ENCODE measurements at regions not wholly inside any gene's neighbourhood (a gene's known extent, or its start where the extent isn't known, plus 50 kb on each side); places are given as distances from the start of the nearest gene placed in this dataset.
"Not testable (repeated sequence)": the region's sequence is repeated elsewhere in the genome, so short reads cannot be mapped to it uniquely, and the experiment has no call there.

DNA sequence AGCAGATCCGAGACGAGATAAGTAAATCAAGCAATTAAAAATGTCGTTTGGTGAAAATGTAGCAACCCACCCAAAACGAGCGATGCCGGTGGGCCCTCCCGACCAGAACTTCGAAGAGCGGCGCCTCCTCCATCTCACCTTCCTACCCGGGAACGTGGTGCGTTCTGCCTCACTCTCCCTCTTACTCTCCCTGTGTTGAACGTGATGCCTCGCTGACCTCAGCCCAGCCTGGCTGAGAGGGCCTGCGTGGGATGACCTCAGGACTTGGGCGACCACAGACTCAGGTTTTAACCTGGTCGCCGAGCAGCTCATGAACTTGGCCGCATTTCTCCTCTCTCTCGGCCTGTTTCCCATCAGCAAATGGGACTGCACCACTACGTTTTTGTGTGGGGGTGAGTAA lies 69.7 kb upstream of the RPL38 start:
- DNase-seq (ENCODE audit: low read depth in 2 of 2) = no peak

DNA sequence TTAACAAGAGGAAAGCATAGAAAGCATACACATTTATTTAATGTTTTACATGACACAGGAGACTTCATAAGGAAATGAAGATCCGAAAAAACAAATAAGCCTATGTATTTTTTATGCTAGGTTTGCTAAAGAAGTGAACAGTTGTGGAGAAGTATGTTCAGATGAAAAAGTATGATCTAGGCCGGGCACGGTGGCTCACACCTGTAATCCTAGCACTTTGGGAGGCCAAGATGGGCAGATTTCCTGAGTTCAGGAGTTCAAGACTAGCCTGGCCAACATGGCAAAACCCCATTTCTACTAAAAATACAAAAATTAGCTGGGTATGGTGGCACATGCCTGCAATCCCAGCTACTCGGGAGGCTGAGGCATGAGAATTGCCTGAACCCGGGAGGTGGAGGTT lies 69.2 kb upstream of the RPL38 start:
- DNase-seq (ENCODE audit: low read depth in 2 of 2) = not testable (repeated sequence)

DNA sequence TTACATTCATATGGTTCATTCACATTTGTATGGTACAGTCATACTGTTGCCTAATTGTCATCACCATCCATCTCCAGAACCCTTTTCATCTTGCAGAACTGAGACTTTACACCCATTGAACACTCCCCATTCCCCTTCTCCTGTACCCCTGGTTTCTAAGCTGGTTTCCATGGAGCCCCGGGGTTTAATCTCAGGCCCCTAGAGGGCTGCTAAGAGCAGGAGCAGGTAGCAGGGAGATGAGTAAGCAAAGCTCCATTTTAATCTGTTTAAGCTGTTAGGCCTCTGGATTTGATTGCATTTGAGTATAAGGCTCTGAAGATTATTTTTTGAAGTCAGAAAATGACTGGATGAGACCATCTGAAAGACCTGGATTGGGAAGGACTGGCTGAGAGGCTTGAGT lies 68.5 kb upstream of the RPL38 start:
- no peak for DNase-seq (ENCODE audit: low read depth in 2 of 2)

DNA sequence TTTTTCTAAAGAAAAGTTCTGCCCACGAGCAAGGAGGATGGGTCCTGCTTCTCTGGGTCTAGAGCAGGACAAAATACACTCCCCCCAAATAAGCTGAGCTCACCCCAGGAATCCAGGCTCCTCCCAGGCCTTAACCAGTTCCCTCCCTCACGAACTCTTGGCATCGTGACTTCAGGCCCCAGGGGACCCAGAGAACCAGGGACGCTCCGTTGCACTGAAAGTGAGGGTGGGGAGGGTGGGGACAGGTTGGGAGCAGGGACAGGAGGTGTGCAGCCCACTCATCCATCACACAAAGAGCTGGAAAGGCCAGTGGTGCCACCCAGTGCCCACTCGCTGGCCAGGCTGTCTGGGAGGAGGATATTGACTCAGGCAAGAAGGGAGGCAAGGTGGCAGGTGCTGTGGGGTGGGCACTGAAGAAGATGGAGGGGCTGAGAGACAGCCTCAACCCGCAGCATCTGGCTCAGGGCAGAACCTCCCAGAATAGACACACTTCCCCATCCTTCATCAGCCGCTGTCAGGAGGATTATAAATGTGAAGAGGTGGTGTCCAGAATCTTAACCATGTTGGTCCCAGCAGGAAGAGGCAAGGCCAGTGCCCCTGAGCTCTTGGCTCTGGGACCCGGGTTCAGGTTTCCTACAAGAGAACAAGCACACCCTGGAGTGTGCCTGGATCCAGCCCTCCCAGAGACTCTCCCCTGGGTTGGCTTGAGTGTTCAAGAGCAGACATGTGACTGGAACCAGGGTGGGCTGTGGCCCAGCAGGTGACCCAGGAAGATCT lies 67.9 kb upstream of the RPL38 start:
- no peak for DNase-seq (ENCODE audit: low read depth in 2 of 2)

DNA sequence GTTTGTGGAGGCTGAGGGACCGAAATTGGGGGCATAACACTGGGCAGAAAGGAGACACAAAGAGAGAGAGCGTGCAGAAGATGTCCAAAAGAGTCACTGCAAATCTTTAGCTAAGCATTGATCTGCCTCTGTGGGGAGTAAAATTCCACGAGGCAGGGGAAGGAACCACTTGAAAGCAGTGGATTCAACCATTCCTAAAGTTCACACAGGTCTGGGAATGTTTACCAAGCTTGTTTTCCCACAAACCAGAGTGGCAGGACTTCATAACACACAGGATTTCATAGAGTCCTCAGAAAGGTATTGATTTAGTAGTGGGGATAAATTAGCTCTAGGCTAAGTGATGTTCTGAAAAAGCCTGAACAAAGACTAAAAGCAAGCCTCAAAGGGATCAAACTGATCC lies 66.1 kb upstream of the RPL38 start:
- DNase-seq (ENCODE audit: low read depth in 2 of 2) = no peak

DNA sequence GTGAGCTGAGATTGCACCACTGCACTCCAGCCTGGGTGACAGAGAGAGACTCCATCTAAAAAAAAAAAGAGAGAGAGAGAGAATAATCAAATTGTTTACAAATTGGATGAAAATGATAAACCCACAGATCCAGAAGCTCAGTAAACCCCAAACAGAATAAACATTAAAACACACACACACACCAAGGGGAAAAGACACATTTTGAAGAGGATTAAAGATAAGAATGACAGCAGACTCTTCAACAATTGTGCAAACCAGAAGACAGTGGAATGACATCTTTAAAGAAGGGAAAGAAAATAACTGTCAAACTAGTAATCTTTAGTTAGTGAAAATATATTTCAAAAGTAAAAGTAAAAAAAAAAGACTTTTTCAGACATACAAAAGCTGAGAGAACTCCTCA lies 64.4 kb upstream of the RPL38 start:
- DNase-seq (ENCODE audit: low read depth in 2 of 2) = no peak

DNA sequence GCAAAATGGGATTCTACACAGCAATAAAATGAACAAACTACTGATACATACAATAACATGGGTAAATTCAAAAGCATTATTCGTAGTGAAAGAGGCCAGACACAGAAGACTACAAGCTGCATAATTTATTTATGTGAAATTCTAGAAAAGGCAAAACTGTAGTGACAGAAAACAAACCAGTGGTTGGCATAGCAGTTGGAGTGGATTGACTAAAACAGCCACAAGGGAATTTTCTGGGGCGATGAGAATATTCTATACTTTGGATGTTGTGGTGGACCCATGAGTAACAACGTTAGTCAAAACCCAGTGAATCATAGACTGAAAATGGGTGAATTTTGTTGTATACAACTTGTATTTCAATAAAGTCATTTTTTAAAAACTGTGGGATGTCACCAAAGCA lies 63.2 kb upstream of the RPL38 start:
- no peak for DNase-seq (ENCODE audit: low read depth in 2 of 2)

DNA sequence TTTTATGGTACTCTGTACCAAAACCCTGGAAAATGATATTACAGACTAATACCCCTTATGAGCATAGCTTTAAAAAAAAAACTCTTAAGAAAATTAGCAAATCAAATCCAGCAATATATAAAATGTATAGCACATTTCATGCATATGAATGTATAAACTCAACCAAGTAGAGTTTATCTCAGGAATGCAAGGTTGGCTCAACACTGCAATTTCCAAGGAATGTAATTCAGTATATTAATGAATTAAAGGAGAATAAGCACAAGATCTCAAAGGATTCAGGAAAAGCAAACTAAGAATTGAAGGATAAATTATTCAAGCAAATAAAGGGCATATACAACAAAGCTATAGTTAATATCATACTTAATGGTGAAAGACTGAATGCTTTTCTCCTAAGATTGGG lies 61.9 kb upstream of the RPL38 start:
- no peak for DNase-seq (ENCODE audit: low read depth in 2 of 2)

DNA sequence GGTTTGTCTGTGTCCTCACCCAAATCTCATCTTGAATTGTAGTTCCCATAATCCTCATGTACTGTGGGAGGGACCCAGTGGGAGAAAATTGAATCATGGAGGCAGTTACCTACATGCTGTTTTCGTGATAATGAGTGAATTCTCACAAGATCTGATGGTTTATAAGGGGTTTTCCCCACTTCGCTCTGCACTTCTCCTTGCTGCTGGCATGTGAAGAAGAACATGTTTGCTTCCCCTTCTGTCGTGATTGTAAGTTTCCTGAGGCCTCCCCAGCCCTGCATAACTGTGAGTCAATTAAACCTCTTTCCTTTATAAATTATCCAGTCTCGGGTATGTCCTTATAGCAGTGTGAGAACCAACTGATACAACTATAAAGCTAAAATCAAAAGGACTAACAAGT lies 60.2 kb upstream of the RPL38 start:
- not testable (repeated sequence) for DNase-seq (ENCODE audit: low read depth in 2 of 2)

DNA sequence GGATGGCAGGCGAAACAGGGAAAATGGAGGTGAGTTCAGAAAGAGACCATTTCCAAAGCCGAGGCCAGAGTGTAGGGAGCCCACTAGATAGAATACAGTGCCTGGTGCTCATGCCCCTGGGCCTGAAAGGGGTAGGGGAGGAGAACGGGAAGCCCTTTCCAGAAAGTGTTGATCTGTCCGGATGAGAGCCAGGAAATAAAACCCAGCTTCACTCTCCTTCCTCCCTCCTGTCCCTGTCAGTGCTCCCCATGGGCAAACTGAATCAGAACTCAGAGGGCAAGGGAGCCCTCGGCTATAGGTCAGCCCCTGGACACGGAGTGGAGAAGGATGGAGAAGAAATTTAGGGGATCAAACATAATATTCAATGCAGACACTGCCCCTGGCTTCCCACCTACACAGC lies 57.7 kb upstream of the RPL38 start:
- DNase-seq (ENCODE audit: low read depth in 2 of 2) = no peak

DNA sequence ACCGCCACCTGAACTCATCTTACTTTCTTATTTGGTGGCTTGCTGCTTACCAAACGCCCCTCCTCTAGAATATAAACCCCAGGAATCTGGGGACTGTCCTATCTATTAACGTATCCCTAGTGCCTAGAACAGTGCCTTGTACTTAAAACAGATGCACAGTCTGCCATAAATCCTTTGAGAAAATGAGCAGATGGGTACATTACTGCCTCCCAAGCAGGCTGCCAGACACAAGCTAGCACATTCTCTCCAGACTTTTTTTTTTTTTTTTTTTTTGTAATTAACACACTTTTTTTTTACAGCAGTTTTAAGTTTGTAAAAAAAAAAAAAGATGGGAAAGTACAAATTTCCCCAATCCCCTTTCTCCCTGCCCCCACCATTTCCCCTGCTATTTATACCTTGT lies 57.3 kb upstream of the RPL38 start:
- DNase-seq (ENCODE audit: low read depth in 2 of 2) = no peak

DNA sequence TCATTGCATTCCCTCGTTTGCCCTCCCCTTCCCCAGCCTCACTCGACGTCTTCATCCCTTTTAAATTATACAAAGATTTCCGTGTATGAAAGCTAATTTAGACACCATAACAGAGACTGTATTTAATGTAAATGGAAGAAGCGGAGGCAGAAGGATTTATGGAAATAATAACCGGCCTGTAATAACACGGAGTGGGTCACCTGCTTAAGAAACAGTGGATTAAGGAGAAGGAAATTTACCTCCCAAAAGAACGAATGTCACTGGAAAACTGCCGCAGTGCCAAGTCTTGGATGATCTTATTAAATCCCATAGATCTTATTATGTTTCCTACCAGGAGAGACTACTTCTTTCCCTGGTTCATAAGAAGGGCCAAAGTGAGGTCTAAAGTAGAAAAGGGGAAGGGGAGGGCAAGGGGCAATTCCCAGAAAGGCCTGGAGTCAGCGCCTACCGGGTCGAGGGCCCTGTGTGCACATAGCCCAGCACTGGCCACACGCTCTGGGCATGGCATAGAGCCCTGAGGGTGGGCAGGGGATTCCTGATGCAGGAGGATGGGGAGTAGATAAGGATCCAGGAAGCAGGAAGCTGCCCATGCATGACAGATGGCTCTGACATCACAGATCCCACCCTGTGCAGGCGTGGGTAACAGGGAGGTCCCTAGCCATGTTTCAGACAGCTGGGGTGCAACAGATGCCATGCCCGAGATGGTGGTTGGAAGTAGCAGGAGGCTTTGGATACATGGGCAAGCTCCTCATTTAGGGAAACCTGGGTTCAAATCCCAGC lies 56.2 kb upstream of the RPL38 start:
- DNase-seq (ENCODE audit: low read depth in 2 of 2) = no peak

DNA sequence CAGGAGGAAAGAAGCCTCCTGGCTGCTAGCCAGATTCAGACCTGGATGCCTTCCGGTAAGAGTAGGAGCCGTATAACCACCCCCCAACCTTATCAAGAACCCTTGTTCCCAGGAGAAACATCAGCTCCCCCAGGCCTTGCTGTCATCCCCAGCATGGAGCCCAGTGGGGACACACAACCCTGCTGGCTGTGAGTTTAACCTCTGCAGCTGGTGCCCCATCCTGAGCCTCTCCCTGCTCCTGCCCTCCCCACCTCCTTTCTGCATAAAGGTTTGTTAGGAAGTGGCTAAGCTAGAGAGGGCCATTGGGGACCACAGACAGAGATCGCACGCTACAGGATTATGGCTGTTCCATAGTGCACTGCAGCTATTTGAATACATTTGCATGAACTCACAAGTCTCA lies 55.5 kb upstream of the RPL38 start:
- DNase-seq (ENCODE audit: low read depth in 2 of 2) = no peak

DNA sequence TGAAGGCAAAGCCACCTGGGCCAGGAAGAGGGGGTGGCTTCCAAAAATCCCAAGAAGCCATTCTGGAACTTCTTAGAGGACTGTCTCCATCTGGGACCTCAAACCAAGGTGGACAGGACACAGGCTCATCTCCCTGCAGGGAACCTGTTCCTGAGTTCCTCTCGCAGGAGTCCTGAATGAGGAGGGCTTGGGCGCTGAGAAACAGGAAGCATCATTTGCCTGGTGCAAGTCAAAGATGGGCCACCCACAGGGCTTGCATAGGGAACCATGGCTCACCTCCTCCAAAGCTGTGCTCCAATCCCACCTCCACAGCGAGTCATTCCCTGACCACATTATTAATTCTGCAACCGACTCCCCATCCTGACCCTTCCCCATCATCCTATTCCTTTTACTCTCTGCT lies 55.0 kb upstream of the RPL38 start:
- DNase-seq (ENCODE audit: low read depth in 2 of 2) = no peak

DNA sequence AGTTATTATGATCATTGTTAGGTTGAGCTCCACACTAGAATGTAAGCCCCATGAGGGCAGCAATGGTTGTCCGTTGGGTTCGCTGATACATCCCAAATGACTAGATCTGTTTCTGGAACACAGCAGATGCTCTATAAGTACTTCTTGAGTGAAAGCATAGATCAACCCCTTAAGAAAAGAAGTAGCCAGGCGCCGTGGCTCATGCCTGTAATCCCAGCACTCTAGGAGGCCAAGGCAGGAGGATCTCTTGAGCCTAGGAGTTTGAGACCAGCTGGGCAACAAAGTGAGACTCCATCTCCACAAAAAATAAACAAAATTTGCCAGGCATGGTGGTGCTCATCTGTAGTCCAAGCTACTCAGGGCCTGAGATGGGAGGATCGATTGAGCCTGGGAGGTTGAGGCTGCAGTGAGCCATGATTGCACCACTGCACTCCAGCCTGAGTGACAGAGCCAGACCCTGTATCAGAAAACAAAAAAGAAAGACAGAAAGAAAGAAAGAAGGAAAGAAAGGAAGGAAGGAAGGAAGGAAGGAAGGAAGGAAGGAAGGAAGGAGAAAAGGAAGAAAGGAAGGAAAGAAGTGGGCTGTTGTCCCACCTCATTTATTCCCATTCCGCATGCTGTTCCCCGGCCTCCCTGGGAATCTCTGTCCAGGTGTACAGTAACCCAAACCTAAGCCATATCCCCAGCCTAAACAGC lies 54.4 kb upstream of the RPL38 start:
- no peak for DNase-seq (ENCODE audit: low read depth in 2 of 2)

DNA sequence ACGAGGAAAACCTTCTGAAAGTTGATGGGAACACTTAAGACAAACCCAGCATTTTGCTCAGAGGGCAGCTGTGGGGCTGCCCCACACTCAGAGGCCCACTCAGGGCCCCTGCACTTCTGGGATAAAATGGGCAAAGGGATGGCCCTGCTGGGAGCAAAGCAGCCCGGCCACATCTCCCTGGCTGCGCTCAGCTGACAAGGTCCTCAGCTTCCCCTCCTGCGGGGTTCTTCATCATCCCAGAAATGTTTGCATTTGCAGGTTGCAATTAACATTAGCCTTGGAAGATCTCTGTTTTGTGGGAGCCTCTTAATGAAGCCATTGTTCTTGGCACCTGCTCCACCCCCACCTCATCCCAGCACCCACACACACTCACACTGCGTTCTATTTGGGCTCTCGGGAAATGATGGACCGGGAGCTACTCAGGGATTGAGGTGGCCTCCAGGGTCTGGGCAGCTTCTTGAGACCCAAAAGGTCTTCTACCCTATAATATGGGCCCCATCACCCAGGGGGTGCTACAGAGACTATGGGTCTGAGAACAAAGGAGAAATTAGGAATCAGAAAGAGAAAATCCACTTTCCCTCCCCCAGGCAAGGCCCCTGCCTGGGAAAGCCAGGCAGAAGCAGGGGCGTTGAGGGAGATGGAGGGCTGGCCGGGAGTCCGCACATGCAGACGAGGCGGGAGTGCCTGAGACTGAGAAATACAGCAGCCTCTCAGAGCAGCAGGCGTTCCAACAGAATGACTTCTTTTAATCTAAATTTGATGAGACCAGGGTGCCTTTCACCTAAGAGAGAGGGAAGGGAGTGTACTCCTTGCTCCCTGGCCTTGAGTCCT lies 53.7 kb upstream of the RPL38 start:
- DNase-seq (ENCODE audit: low read depth in 2 of 2) = no peak

DNA sequence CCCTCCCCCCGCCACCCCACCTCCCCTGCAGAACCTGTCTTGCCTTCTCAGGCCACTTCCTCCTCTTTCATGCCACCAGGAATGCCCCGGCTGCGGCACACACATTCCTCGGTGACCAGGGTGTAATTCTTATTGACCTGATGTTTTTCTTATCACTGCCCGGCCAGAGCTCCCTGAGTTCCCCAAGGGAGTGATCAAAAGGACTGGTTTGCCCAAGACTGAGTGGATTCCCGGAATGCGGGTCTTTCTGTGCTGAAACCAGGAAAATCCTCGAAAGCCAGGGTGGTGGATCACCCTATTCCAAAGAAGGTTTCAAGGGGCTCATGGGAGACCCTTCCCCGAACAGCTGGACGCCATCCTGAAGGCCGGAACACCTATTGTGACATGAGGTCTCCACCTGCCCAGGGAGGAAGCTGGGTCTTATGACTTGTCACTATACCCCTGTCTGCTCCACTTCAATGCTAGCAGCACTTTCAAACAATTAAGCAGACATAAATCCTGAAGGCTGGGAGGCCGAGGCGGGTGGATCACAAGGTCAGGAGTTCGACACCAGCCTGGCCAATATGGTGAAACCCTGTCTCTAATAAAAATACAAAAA lies 53.0 kb upstream of the RPL38 start:
- no peak for DNase-seq (ENCODE audit: low read depth in 2 of 2)

DNA sequence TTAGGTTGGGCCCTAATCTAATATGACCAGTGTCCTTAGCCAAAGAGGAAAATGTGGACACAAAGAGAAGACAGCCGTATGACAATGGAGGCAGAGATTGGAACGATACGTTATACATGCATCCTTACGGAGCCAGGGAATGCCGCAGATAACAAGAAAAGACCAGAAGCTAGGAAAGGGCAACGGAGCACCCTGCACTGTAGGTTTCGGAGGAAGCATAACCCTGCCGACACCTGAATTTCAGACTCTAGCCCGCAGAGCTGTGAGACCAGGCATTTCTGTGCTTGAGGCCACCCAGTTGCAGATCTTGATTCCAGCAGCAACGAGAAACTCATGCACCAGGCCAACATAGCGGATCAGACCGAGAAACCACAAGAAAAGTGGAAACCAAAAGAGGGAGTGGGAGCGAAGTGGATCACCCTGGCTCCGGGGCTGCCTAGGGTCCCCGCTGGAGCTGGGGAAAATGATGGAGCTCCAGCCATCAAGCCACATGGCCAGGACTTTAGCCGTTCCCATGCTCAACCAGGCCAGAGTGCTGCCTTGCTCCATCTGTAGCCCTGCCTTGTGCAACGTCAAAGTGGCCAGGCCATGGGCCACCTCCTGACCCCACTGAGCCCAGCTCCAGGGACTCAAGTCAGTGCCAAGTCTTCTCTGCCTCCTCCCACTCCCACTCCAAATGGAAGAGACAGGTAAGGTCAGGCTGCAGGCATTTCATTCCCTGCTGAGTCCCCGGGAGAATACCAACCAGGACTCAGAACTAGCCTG lies 51.7 kb upstream of the RPL38 start:
- DNase-seq (ENCODE audit: low read depth in 2 of 2) = no peak

DNA sequence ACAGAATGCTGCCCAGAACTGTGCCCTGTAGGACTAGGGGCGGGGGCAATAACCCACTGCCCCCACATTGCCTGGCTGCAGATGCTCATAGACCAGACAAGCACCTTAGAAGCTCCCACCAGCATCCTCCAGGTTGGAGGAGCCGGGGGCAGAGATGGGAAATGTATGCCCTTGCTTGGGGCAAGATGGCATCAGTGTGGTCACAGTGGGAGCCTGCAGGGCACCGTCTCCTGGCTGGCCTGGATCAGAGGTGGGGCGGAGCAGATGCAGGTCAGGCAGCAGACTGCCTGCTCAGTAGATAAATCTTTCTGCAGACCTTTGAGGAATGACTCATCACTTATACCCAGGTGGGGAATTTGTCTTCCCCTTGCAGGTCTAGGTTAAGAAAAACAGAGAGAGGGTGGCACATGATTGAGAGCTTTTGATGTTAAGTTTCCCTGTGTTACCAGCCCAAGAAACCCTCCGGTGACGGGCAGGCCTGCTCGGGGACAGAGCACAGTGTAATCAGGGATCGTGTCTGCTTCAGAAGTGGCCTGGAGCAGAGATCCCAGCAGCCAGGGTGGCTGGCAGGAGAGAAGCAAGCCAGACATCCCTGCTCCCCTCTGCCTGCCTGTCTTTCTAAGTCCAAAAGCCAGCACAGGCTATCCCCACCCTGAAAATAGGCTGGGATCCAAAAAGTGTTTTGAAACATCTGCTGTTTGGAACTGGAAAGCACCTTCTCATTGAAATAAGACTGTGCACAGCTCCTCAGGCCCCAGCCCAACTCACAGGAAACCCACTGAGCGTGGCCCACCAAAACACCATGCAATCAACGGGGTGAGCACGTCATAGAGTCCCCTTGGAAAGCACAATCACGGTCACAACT lies 50.7 kb upstream of the RPL38 start:
- no peak for DNase-seq (ENCODE audit: low read depth in 2 of 2)

DNA sequence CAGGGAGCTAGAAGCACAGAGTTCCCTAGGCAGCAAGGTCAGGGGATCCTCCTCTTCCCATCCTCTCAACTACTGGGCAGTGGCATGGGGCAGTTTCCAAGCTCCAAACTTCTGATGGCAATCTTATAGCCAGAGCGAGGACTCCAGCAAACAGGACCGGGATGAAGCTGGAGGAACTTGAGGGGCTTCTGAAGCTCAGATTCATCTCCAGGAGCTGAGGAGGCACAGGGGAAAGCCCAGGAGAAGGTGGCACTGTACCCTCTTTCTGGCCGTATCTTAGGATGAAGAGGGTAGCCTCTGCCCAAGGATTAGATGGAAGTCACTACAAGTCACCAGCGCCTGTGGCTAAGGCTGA lies 50.0 kb upstream of the RPL38 start:
- no peak for DNase-seq (ENCODE audit: low read depth in 2 of 2)
